SK-N-SH treated with all-trans-retinoic acid at 6 μM for 48 hours (cell line): ENCODE measurements at regions not wholly inside any gene's neighbourhood (a gene's known extent, or its start where the extent isn't known, plus 50 kb on each side); places are given as distances from the start of the nearest gene placed in this dataset.
"Not testable (repeated sequence)": the region's sequence is repeated elsewhere in the genome, so short reads cannot be mapped to it uniquely, and the experiment has no call there.

Experiments
- BACH2 ChIP-seq: fragments of 250-450 bp; sonication (Bioruptor Pico); IDR thresholded peaks from 2 replicates; pipeline ENCODE4 v1.9.0; 2021; ENCODE audit warnings: mild to moderate bottlenecking, borderline replicate concordance
- ZFP30 ChIP-seq: fragments of 450-650 bp; formaldehyde crosslinking; IDR thresholded peaks from 2 replicates; pipeline ENCODE4 v1.5.0; 2022; ENCODE audit warnings: mild to moderate bottlenecking, moderate library complexity
- ZNF8 ChIP-seq: fragments of 450-650 bp; formaldehyde crosslinking; IDR thresholded peaks from 2 replicates; pipeline ENCODE4 v1.5.0; 2020; ENCODE audit warnings: mild to moderate bottlenecking, moderate library complexity
- TF ChIP-seq, protein P1 (sequence below): fragments of 250-450 bp; sonication (Bioruptor Pico); IDR thresholded peaks from 2 replicates; pipeline ENCODE4 v1.8.0; 2020; ENCODE audit warnings: mild to moderate bottlenecking, moderate library complexity, borderline replicate concordance

DNA sequence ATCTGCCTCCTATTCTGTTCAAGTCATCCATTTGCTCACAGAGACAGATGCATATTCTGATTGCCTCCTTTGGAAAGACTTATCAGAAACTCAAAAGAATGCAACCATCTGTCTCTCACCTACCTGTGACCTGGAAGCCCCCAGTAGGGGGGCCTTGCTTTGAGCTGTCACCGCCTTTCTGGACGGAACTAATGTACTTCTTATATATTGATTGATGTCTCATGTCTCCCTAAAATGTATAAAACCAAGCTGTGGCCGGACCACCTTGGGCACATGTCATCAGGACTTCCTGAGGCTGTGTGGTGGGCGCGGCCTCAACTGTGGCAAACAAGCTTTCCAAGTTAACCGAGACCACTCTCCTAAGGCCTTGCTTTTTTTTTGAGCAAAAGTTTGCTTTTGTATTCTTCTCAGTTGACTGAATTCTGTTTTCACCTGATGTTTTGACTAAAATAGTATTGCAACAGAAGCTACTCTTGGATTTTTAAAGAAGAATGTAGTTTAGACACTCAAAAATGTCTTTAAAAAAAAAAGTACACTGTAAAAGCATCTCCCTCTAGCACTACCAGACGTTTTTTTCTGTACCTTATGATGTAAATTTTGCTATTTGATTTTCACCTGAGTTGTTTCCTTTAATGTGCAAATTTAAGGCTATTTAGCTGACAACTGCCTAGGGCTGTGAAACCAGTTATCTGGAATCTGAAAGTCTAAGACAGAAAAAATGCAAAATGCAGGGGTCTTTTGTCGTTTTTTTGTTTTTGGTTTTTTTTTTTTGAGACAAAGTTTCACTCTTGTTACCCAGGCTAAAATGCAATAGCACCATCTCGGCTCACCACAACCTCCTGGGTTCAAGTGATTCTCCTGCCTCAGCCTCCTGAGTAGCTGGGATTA, 298.8 kb upstream of the SGCG start:
- TF ChIP-seq ZFP30; BACH2 (CRISPR knock-in tag); ZNF8 (CRISPR knock-in tag): not testable (repeated sequence)
- TF ChIP-seq, protein P1, sequence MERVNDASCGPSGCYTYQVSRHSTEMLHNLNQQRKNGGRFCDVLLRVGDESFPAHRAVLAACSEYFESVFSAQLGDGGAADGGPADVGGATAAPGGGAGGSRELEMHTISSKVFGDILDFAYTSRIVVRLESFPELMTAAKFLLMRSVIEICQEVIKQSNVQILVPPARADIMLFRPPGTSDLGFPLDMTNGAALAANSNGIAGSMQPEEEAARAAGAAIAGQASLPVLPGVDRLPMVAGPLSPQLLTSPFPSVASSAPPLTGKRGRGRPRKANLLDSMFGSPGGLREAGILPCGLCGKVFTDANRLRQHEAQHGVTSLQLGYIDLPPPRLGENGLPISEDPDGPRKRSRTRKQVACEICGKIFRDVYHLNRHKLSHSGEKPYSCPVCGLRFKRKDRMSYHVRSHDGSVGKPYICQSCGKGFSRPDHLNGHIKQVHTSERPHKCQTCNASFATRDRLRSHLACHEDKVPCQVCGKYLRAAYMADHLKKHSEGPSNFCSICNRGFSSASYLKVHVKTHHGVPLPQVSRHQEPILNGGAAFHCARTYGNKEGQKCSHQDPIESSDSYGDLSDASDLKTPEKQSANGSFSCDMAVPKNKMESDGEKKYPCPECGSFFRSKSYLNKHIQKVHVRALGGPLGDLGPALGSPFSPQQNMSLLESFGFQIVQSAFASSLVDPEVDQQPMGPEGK (CRISPR knock-in tag), result not testable (repeated sequence)
